ENCODE measurements at regions not wholly inside any gene's neighbourhood (a gene's known extent, or its start where the extent isn't known, plus 50 kb on each side); places are given as distances from the start of the nearest gene placed in this dataset.

GRCh38 chr3:146308682-146309081 lies 57.8 kb upstream of the PLSCR4 start:
- peak; percentile 54 for DNase-seq (ENCODE audit: low read depth, low spot score)

DNA sequence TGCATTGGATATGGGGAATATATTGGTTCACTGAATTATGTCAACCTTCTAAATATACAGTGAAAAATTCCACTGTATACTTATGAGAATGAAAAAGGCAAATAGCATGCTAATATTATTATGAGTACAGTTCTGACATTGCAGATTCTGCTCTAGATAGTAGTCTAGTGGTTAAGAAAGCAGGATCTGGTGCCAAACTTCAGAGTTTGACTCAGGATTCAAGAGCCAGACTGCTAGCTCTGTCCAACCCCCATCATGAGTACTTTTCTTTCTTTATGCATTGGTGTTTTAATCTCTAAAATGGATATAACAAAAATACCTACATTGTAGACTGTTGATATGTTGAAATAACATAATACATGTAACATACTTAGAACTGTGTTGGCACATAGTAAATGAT lies 57.3 kb upstream of the PLSCR4 start:
- DNase-seq (ENCODE audit: low read depth, low spot score) = peak; percentile 49

DNA sequence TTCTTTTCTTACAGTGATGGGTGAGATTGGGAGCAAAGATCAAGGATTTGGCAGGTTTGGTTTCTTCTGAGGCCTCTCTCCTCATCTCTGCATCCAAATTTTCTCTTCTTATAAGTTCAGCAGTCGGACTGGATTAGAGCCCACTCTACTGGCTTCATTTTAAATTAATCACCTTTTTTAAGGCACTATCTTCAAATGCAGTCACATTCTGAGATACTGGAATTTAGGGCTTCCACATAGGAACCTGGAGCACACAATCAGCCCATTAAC lies 56.5 kb upstream of the PLSCR4 start:
- DNase-seq (ENCODE audit: low read depth, low spot score) = no peak

GRCh38 chr3:146306656-146307455 lies 56.0 kb upstream of the PLSCR4 start:
- DNase-seq (ENCODE audit: low read depth, low spot score) = no peak

DNA sequence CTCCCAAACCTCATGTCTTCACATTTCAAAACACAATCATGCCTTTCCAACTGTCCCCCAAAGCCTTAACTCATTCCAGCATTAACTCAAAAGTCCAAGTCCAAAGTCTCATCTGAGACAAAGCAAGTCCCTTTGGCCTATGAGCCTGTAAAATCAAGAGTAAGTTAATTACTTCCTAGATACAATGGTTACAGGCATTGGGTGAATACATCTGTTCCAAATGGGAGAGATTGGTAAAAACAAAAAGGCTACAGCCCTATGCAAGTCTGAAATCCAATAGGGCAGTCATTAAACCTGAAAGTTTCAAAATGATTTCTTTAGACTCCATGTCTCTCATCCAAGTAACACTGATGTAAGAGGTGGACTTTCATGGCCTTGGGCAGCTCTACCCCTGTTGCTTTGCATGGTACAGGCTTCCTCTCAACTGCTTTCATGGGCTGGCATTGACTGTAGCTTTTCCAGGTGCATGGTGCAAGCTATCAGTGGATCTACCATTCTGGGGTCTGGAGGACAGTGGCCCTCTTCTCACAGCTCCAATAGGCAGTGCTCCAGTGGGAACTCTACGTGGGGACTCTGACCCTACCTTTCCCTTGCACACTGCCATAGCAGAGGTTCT lies 55.0 kb upstream of the PLSCR4 start:
- no peak for DNase-seq (ENCODE audit: low read depth, low spot score)

GRCh38 chr3:146300768-146301167 lies 49.9 kb upstream of the PLSCR4 start:
- no peak for DNase-seq (ENCODE audit: low read depth, low spot score)
